ENCODE measurements at regions not wholly inside any gene's neighbourhood (a gene's known extent, or its start where the extent isn't known, plus 50 kb on each side); places are given as distances from the start of the nearest gene placed in this dataset.

GRCh38 chr18:53935399-53935798 lies 289.1 kb downstream of the MBD2 start:
- Histone ChIP-seq H3K9me3 (no peaks in the 10 kb centered on the region), H3K27ac (no peak overlapping the region), H3K4me3 (no peak overlapping the region), H3K27me3 (ENCODE audit: low read depth) (no peaks in the 10 kb centered on the region), H3K36me3 (no peaks in the 10 kb centered on the region), H3K4me1 (no peaks in the 10 kb centered on the region)
- intact Hi-C loops (cut with DNase I): no loop called here
- no peak for DNase-seq
- TF ChIP-seq CTCF (IDR thresholded peaks at IDR 0.05): no peak
- ATAC-seq: no peak

GRCh38 chr18:53920312-53921075 lies 304.0 kb downstream of the MBD2 start:
- TF ChIP-seq CTCF (IDR thresholded peaks at IDR 0.05): no peak
- no peak overlapping the region for H3K27ac ChIP-seq
- no peaks in the 10 kb centered on the region for H3K4me1 ChIP-seq
- H3K9me3 ChIP-seq: no peaks in the 10 kb centered on the region
- ATAC-seq: peak in 1 of 2 donors; percentile 49
- intact Hi-C loops (cut with DNase I): no loop called here
- no peak for DNase-seq
- no peak overlapping the region for H3K4me3 ChIP-seq
- no peaks in the 10 kb centered on the region for H3K27me3 ChIP-seq (ENCODE audit: low read depth)
- H3K36me3 ChIP-seq: no peaks in the 10 kb centered on the region

- Histone ChIP-seq H3K27me3 (ENCODE audit: low read depth) (no peaks in the 10 kb centered on the region), H3K9me3 (no peaks in the 10 kb centered on the region), H3K4me1 (no peaks in the 10 kb centered on the region), H3K27ac (peak overlapping the region; percentile 75), H3K36me3 (no peaks in the 10 kb centered on the region), H3K4me3 (no peak overlapping the region)
- ATAC-seq: peak; percentile 65 to 90
- no peak for TF ChIP-seq CTCF (IDR thresholded peaks at IDR 0.05)
- intact Hi-C loops (cut with DNase I): no loop called here
- no peak for DNase-seq
Observed at GRCh38 chr18:53918091-53918490, 306.4 kb downstream of the MBD2 start.

- intact Hi-C loops (cut with DNase I): no loop called here
- no peak for TF ChIP-seq CTCF (IDR thresholded peaks at IDR 0.05)
- Histone ChIP-seq H3K9me3 (no peaks in the 10 kb centered on the region), H3K4me3 (no peak overlapping the region), H3K27ac (no peak overlapping the region), H3K4me1 (no peaks in the 10 kb centered on the region), H3K36me3 (no peaks in the 10 kb centered on the region), H3K27me3 (ENCODE audit: low read depth) (no peaks in the 10 kb centered on the region)
- ATAC-seq: no peak
- no peak for DNase-seq
Observed at GRCh38 chr18:53911200-53911599, 313.3 kb downstream of the MBD2 start.

- intact Hi-C loops (cut with DNase I): no loop called here
- H3K4me1 ChIP-seq: no peaks in the 10 kb centered on the region
- no peaks in the 10 kb centered on the region for H3K9me3 ChIP-seq
- H3K36me3 ChIP-seq: no peaks in the 10 kb centered on the region
- no peak for ATAC-seq
- no peak for DNase-seq
- H3K27me3 ChIP-seq (ENCODE audit: low read depth): no peaks in the 10 kb centered on the region
- H3K27ac ChIP-seq: no peak overlapping the region
- no peak overlapping the region for H3K4me3 ChIP-seq
- peak; percentile 45 for TF ChIP-seq CTCF (IDR thresholded peaks at IDR 0.05)
Observed at GRCh38 chr18:53909668-53910067, 314.8 kb downstream of the MBD2 start.
